ENCODE measurements at regions not wholly inside any gene's neighbourhood (a gene's known extent, or its start where the extent isn't known, plus 50 kb on each side); places are given as distances from the start of the nearest gene placed in this dataset.

DNA sequence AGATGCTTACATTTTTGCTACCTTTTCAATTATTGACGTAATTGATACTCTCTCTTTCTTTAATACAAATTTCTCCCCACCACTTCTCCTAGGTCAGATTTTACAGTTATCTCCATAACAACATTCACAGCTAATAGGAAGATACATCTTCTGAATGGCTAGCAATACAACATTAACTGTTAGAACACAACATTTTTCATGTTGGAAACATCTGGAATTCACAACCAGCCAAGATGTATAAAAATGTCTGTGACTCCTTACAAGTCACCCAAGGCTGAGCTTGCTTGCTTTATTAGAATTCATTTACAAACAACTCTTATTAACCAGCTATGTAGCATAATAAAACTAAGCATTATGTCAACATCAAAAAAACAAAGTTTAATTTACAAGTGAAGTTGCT is 81.0 kb upstream of the ROBO2 start:
- DNase-seq (ENCODE audit: low read depth in 2 of 2): no peak

DNA sequence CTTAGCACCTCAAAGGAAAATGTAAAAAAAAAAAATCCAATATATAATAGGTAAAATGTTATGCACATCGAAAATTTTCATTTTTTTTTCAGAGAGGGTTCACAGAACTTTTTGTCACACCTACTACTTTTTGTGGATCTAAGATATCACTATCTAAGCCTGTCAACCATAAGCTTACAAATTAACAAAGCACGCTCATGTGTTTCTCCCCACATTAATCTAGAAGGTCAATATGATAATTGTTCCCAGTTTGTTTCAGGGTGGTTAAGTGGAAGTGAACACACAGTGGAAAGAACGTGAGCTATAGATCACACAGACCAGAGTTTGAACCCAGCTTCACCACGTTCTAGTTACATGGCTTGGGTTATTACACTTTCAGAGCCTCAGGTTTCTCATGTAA is 78.6 kb upstream of the ROBO2 start:
- DNase-seq (ENCODE audit: low read depth in 2 of 2): no peak

DNA sequence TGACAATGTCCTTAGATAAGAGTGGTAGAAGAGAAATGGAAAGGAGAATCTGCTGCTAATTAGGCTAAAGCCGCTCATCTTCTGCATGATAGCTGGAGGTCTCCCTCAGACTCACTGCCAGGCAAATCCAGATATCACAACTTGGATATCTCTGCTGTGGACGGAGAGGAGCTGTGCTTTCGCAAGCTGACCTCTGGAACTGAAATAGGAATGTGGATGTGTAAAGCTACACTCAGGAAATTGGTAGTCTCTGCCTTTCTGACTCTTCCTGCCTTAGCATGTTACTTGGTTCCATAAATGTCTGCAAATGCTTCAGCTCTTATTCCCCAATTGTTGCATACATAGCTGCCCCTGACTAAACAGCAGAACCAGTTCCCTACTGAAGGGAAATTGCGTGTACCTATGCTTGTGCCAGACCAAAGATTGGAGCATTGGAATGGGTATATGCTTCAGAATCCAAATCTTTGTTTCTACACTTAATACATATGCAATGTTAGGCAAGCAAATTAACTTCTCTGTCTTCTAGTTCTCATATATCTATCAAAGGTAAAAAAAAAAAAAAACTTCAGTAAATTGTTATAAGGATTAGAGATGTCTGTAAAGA is 74.7 kb upstream of the ROBO2 start:
- no peak for DNase-seq (ENCODE audit: low read depth in 2 of 2)

DNA sequence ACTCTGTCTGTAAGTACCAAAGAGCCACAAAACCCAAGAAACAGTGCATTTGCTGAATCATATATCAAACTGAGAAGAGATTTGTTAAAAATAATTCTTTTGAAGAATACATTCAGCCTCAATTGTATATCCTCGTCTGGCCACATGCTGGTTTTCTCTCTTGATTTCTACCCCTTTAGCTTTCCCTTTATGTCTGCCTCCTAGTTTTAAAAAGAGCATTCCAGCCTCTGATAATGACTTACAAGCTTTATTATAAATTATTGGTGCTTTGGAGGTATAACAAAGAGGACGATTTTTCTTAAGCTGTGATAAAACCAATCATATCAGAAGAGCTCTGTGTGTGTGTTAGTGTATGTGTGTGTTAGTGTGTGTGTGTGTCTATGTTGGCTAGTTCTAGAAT is 70.4 kb upstream of the ROBO2 start:
- no peak for DNase-seq (ENCODE audit: low read depth in 2 of 2)

DNA sequence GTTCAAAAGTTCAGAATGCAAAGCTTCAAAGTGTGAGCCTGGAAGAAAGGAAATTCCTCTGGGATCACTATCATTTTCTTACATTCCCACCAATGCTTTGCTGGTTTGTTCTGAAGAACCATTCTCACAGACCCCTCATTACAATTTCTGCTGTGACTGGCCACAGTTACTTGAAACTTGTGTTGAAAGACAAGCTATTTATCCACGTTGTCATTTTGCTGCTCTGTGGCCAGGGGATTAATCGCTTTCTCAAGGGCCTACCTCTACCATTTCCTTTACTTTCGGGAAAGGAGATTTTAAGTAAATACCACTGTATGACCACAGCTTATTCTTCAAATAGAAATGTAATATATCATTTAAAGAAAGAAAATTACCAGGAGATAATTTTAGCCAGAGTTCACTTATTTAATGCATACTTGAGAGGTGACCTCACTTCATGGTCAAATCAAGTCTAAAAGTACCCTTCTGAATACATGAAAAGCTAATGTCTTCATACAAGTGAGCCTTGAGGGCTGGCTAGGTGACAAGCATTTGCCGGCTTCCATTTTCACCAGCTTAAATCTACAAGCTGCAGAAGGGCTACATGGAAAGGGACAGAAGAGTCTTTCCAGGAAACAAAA is 69.8 kb upstream of the ROBO2 start:
- no peak for DNase-seq (ENCODE audit: low read depth in 2 of 2)

DNA sequence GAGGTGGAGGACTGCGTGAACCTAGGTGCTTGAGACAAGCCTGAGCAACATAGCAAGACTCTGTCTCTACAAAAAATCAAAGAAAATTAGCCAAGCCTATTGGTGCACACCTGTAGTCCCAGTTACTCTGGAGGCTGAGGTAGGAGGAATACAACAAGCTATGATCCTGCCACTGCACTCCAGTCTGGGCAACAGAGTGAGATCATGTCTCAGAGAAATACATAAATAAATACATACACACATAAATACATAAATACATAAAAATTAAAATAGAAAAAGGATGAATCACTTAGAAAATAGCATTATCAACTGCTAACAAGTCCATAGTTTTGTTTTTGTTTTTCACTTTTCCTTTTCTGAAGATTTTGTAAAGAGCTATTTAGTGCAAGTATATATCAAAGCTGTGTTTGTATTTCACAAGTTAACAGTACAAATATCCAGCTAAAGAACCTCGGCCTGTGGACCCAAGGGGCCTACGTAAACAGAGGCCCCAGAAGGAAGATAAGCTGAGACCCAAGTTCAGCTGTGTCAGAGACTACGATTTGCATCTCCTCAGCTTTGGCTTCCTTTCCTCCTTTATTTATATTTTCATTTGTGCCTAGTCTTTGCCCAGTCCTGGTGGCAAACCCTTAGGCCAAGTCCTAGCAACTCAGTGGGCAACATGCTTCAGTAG is 67.1 kb upstream of the ROBO2 start:
- DNase-seq (ENCODE audit: low read depth in 2 of 2): no peak

DNA sequence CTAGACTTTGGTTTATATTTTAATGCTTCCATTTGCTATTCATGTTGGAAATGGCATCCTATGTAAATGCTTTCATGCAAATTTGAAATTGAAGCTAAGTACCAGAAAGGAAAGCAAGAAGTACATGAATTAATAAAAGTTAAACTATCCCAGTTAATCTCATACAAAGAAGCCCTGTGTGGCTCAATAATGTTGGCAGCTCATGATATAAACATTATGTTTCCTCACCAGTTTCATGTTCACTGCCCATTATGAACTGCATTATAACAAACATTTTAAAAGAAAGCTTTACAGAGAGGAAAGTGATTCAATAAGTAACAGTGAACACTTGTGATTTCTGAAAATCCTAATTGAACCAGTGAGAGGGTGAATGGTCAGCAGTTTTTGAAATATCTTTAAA is 62.9 kb upstream of the ROBO2 start:
- DNase-seq (ENCODE audit: low read depth in 2 of 2): no peak

DNA sequence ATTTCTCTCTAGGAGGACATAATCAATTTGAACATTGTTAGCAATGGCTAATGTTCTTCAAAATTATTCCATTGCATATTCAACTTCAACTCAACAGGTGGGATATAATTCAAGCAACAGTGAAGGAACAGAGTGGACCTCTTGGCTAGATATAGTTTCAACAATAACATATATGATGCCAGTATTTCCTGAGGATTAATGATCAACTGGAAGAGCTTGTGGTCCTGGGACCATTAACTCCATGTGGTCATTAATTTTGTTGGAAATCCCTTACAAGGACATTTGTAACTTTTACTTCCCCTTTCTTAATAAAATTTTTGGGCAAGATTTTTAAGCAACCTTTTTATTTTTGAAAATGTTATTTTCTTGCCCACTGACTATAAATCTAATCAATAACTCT is 54.3 kb upstream of the ROBO2 start:
- no peak for DNase-seq (ENCODE audit: low read depth in 2 of 2)

DNA sequence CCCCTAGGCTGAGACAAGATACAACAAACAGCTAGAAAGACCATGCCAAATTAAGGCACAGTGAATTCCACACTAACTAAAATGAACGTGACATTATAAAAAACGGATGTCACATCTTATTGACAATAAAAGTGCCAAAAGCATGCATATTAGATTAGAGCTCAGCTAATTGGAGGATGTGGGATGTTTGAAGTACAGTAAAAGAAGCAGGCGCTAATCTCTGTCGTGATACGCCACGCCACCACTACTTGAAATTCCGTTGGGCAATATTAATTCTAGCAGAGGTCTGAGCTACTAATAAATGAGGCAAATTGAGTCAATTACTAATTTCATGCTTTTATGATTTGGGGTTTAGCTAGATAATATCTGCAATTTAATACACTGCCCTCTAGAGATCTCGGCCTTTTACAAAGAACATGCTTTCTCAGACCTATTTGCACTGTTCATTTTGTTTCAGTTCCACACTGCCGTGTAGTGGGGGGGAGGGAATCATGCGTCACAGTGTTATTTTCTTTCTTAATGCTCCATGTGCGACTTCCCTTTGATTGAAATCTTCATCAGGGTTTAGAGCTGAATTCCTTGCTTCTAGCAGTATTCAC is 52.9 kb upstream of the ROBO2 start:
- DNase-seq (ENCODE audit: low read depth in 2 of 2): no peak
